A673 (cell line): ENCODE measurements at regions not wholly inside any gene's neighbourhood (a gene's known extent, or its start where the extent isn't known, plus 50 kb on each side); places are given as distances from the start of the nearest gene placed in this dataset.

Experiments
- BruUV-seq: library from RNA; stranded (reverse); fragments of 400-500 nt; replicated peaks from 2 replicates; lab custom pipeline; 2021; lab: Mats Ljungman, UMichigan
- CTCF ChIA-PET: fragments of 300-600 bp; sonication (Branson Sonifier 250); formaldehyde crosslinking; loops from one replicate; lab custom pipeline; 2022; ENCODE audit warnings: antibody characterized with exemption; lab: Charles Lee
- POLR2A ChIA-PET: fragments of 300-600 bp; sonication (Branson Sonifier 250); formaldehyde crosslinking; loops from one replicate; lab custom pipeline; 2022; ENCODE audit warnings: antibody characterized with exemption; ENCODE audit not compliant: low non-redundant PET; lab: Charles Lee
- DNase-seq: peaks from one replicate; pipeline ENCODE4 v3.0.0-alpha.2; 2015; ENCODE audit warnings: low spot score
- H3K27ac ChIP-seq: fragments of 200-600 bp; sonication (generic); 2 replicates; pipeline ENCODE4 v1.5.1; 2016; ENCODE audit warnings: mixed run types, low read depth, mild to moderate bottlenecking, mixed read lengths, antibody characterized with exemption, low read length; ENCODE audit not compliant: poor library complexity, severe bottlenecking
- H3K27me3 ChIP-seq: fragments of 200-600 bp; sonication (generic); replicated peaks from 2 replicates; pipeline ENCODE4 v1.6.1; 2017; ENCODE audit warnings: mixed run types, low read depth, mild to moderate bottlenecking, mixed read lengths, antibody characterized with exemption, low read length; ENCODE audit not compliant: insufficient read depth, poor library complexity
- H3K36me3 ChIP-seq: fragments of 200-600 bp; sonication (generic); 2 replicates; pipeline ENCODE4 v1.6.1; 2016; ENCODE audit warnings: mixed run types, mild to moderate bottlenecking, mixed read lengths, antibody characterized with exemption, low read length; ENCODE audit not compliant: insufficient read depth, poor library complexity, severe bottlenecking
- H3K4me1 ChIP-seq: fragments of 200-600 bp; sonication (generic); 2 replicates; pipeline ENCODE4 v1.6.1; 2017; ENCODE audit warnings: mixed run types, mild to moderate bottlenecking, mixed read lengths, antibody characterized with exemption, low read length; ENCODE audit not compliant: insufficient read depth, poor library complexity, severe bottlenecking
- H3K4me3 ChIP-seq: fragments of 200-600 bp; sonication (generic); 2 replicates; pipeline ENCODE4 v1.5.1; 2016; ENCODE audit warnings: low read depth, mixed run types, mild to moderate bottlenecking, mixed read lengths, low read length; ENCODE audit not compliant: poor library complexity, severe bottlenecking
- H3K9me3 ChIP-seq: fragments of 200-600 bp; sonication (generic); 2 replicates; pipeline ENCODE4 v1.6.1; 2016; ENCODE audit warnings: mixed run types, low read depth, mild to moderate bottlenecking, mixed read lengths, antibody characterized with exemption, low read length; ENCODE audit not compliant: poor library complexity, severe bottlenecking
- CTCF ChIP-seq: fragments of 300-800, 200-600 bp; sonication (generic); conservative IDR thresholded peaks from 2 replicates; pipeline ENCODE4 v1.5.1; 2017; ENCODE audit warnings: low read depth, mild to moderate bottlenecking, antibody characterized with exemption, low read length, moderate library complexity, mixed read lengths
- EZH2 ChIP-seq: fragments of 200-600 bp; sonication (generic); IDR thresholded peaks from 2 replicates; pipeline ENCODE4 v1.6.1; 2017; ENCODE audit warnings: borderline replicate concordance, low read depth, mild to moderate bottlenecking, mixed read lengths, antibody characterized with exemption, low read length; ENCODE audit not compliant: poor library complexity, severe bottlenecking
- intact Hi-C: fragments of 100-400 bp; cut with micrococcal nuclease; formaldehyde crosslinking; loops from one replicate; pipeline ENCODE4 v1.10.0; 2022; ENCODE audit not compliant: unreplicated experiment

DNA sequence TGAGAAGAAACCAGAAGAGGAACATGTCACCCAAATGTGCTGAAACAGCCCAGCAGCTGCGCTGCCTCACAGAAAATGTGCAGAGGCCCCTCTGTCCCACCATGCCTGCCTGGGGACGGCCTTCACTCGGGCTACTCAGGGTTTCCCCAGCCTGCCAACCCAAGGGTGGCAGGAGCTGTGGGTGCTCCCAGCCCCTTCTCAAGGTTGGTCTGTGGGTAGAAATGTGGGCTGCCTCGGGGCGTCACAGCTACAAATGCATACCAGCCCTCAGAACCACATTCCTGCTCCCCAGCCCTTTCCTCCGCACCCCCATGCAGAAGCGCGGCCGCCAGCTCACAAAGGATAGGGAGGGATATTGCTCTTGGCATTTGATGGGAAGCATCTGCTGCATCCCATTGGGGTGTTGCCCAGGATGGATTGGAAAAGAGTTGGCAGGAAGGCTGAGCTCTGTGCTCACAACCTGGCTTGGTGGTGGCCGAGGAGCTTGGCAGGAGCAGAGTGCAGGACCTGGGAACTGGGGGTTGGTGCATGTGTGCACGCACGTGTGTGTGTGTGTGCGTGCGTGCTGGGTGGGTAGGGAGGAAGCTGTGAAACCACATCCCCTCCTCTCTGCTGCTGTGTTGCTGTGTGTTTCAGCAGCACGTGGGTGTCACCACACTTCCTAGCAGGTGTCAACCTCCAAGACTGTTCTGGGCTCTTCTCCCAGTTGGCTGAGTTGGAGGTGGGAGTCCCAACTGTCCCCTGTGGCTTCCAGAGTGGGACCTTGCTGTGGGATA lies 304.4 kb downstream of the SEC14L1 start:
- Histone ChIP-seq H3K27me3 (no peaks in the 10 kb centered on the region), H3K9me3 (no peaks in the 10 kb centered on the region), H3K4me1 (peaks cover 38% of the 10 kb centered on the region), H3K36me3 (no peaks in the 10 kb centered on the region), H3K4me3 (no peak overlapping the region), H3K27ac (no peak overlapping the region)
- CTCF ChIA-PET, result interaction anchor here (1.0 kb wide), 1 partner anchor 15 kb away, joined by 4 read pairs; no protein-coding TSS in a partner anchor
- POLR2A ChIA-PET, result no interaction called here
- TF ChIP-seq CTCF (no peak), EZH2 (no peak)
- intact Hi-C loops, result no loop called here
- no peak for DNase-seq
- BruUV-seq, result no TSS peak

DNA sequence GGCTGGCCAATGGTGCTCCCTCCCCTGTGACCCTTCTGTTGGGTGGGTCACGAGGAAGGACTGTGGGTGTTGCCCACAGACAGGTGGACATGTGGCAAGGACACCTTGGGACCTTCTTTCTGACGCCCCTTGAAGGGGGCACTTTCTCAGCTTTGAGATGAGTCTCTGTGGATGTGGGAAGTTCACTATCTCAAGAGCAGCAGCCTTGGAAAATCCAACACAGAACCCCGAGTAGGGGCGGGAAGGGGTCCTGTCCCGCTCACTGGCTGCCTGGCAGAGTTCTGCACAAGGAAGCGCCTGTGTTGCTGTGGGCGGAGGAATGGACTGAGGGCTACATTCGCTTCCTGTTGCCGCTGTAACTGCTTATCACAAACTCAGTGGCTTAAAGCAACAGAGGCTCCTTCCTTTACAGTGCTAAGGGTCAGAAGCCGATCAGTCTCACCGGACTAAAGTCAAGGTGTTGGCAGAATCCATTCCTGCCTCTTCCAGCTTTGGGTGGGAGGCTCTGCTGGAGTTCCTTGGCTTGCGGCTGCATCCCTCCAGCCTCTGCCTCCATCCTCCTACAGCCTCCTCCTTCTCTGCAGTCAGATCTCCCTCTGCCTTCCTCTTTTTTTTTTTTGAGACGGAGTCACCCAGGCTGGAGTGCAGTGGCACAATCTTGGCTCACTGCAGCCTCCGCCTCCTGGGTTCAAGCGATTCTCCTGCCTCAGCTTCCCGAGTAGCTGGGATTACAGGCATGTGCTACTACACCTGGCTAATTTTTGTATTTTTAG lies 305.2 kb downstream of the SEC14L1 start:
- Histone ChIP-seq H3K4me1 (peaks cover 38% of the 10 kb centered on the region), H3K27ac (no peak overlapping the region), H3K9me3 (no peaks in the 10 kb centered on the region), H3K36me3 (no peaks in the 10 kb centered on the region), H3K4me3 (no peak overlapping the region), H3K27me3 (no peaks in the 10 kb centered on the region)
- TF ChIP-seq EZH2 (no peak), CTCF (no peak)
- intact Hi-C loops, result no loop called here
- CTCF ChIA-PET, result no interaction called here
- DNase-seq, result no peak
- BruUV-seq, result no TSS peak
- POLR2A ChIA-PET, result no interaction called here

DNA sequence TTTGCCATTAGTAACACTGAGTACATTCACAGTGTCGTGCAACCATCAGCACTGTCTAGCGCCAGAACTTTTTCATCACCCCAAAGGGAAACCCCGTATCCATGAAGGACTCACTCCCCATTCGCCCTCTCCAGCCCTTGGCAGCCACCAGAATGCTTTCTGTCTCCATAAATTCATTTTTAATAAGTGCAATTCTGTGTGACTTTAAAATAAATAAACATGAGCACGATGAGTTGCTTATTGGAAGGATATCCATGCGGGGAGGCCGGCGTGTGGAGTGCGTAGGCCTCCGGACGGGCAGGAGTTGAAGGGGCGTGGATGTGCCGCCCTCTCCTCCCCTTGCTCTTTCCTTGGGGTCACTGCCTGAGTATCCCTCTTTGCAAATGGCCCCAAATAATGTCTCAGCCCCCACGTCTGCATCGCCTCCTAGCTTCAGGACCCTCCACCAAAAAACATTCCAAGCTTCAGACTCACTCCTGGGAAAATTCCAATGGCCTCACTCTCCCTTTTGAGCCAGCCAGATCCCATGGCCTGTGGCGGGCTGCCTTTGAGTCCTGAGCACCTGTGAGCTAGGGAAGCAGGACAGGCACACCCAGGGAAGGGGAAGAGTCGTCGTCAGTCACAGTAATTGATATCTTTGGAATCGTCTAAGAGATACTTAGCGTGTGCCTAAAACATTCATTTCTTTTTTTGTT lies 306.3 kb downstream of the SEC14L1 start:
- no peak overlapping the region for H3K27ac ChIP-seq
- no peaks in the 10 kb centered on the region for H3K36me3 ChIP-seq
- H3K4me3 ChIP-seq, result no peak overlapping the region
- ChIA-PET CTCF (no interaction called here), POLR2A (interaction anchor here (1.2 kb wide), 1 partner anchor 17 kb away, joined by 8 read pairs; no protein-coding TSS in a partner anchor)
- H3K9me3 ChIP-seq, result no peaks in the 10 kb centered on the region
- no TSS peak for BruUV-seq
- intact Hi-C loops, result no loop called here
- no peaks in the 10 kb centered on the region for H3K27me3 ChIP-seq
- peaks cover 39% of the 10 kb centered on the region for H3K4me1 ChIP-seq
- TF ChIP-seq EZH2 (no peak), CTCF (no peak)
- DNase-seq, result no peak
